GM12865 (cell line): ENCODE measurements at regions not wholly inside any gene's neighbourhood (a gene's known extent, or its start where the extent isn't known, plus 50 kb on each side); places are given as distances from the start of the nearest gene placed in this dataset.

Experiments
- DNase-seq: peaks from one replicate; pipeline ENCODE4 v3.0.0; 2010; ENCODE audit warnings: low read depth
- H3K4me3 ChIP-seq: 2 replicates; pipeline ENCODE4 v1.5.1; 2011; ENCODE audit warnings: mild to moderate bottlenecking, low read depth, low read length, control low read depth
- CTCF ChIP-seq: IDR thresholded peaks from 2 replicates; pipeline ENCODE4 v1.5.1; 2011; ENCODE audit warnings: low read length, control low read depth, low read depth, inconsistent platforms; ENCODE audit not compliant: insufficient read depth; ENCODE audit errors: missing control alignments

GRCh38 chr6:170017603-170018320 is 266.3 kb downstream of the ERMARD start:
- TF ChIP-seq CTCF: no peak
- H3K4me3 ChIP-seq: no peak overlapping the region
- DNase-seq: no peak

GRCh38 chr6:170013815-170014214 is 262.4 kb downstream of the ERMARD start:
- no peak for TF ChIP-seq CTCF
- DNase-seq: no peak
- no peak overlapping the region for H3K4me3 ChIP-seq

GRCh38 chr6:170012037-170012330 is 260.6 kb downstream of the ERMARD start:
- no peak for DNase-seq
- TF ChIP-seq CTCF: no peak
- no peak overlapping the region for H3K4me3 ChIP-seq

GRCh38 chr6:170011204-170012036 is 260.0 kb downstream of the ERMARD start:
- TF ChIP-seq CTCF: no peak
- DNase-seq: no peak
- no peak overlapping the region for H3K4me3 ChIP-seq

- DNase-seq: no peak
- H3K4me3 ChIP-seq: no peak overlapping the region
- no peak for TF ChIP-seq CTCF
Observed at GRCh38 chr6:170010665-170011203, 259.3 kb downstream of the ERMARD start.

- H3K4me3 ChIP-seq: no peak overlapping the region
- no peak for TF ChIP-seq CTCF
- no peak for DNase-seq
Observed at GRCh38 chr6:170008294-170008785, 256.9 kb downstream of the ERMARD start.
